CMK (cell line): ENCODE measurements at regions not wholly inside any gene's neighbourhood (a gene's known extent, or its start where the extent isn't known, plus 50 kb on each side); places are given as distances from the start of the nearest gene placed in this dataset.
"Not testable (repeated sequence)": the region's sequence is repeated elsewhere in the genome, so short reads cannot be mapped to it uniquely, and the experiment has no call there.

ENCODE experiments used
- DNase-seq: peaks from one replicate; pipeline ENCODE4 v3.0.0-alpha.2; 2010; ENCODE audit warnings: low read depth

DNA sequence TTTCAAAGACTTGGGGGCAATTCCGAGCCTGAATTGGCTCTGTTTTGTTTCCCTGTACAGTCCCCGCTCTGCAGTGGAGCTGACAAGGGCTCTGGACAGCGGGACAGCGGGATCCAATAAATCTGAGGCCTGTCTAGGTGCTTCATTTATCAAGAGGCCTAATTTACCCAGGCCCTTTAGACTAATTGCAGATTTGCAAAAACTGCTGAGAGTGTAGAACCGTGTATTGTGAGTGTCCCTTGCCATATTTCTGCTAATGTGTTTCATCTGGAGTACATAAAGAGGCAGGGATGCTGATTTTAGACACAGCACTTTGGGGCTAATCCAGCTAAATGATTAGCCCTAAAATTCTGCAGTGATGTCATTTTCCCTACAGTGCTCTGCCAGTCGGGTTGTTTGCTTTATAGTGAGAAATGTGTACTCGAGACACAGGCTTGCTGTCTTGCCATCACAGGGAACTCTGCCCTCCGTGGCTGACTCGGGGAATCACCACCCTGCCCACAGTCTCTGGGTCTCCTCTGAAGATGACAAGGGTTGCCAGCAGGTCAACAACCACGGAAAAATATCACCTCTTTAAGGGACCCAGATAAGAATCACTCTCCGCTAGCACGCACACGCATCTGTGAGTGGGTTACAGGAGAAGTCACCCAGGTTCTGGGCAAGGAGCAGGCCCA, 592.0 kb downstream of the BNC2 start:
- DNase-seq: no peak

DNA sequence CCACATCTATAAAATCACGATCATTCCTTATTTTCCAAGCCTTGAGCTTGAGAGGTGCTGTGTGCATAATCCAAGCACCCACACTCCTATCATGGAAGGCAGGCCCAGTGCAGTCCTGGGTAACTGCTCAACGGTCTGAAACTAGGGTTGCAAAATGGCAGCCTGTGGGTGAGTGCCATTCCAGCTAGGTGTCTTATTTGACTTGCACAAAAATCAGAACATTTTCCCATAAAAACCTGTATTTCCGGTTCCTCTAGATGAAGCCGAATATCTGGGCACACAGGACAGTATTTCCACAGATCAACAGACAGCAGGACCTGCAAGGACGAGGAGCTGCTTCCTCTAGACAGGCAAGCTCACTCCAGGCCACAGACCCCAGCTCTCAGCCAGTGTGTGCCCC, 588.8 kb downstream of the BNC2 start:
- DNase-seq: no peak

DNA sequence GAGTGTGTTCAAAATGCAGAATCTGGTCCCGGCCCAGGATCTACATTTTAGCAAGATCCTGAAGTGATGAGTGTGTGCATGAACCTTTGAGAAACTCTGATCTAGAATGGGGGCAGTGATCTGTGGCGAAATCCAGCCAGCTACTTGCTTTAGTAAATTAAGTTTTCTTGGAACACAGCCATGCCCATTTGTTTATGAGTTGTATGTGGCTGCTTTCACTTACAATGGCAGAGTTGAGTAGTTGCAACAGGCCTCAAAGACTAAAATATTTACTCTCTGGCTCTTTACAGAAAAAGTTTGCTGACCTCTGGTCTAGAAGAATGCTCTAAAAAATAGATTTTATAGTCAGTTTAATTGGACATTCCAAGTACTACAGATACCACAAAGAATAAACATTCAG, 588.3 kb downstream of the BNC2 start:
- no peak for DNase-seq

DNA sequence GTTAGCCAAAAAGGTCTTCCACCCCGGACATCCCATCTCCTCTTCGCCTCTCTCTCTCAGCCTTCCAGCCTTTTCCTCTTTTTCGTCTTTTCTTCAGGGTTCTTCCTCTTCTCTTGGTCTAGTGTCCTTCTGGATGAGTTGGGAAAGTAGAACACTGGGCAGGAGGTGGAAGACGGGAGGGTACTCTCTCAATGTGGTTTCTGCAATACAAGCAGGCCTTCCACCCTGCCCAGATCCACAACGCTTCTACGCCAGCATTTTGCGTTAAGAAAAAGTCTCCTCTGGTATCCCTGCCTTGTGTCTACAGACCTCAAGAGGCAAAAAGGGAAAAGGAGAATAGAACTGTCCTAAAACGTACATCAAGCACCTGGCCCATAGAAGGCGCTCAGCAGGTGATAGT, 587.8 kb downstream of the BNC2 start:
- DNase-seq: no peak

DNA sequence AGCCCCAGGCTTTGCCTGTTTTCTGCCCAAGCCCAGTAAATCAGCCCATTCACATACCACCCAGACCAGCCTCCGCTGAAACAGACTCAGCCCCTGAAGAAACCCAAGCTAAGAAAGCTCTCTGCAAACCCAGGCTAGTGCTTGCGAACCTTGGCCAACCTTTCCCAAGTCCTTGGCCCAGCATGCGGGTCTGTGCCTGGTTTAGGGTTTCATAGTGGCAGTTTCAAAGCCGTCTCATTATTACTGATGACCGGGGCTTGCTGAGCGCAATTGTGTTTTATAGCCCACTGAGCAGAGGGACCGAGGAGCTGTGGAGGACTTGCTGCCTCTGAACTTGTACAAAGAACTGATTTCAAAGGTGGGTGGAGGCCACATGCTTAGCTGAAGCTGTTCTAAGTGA, 584.3 kb downstream of the BNC2 start:
- DNase-seq: no peak

DNA sequence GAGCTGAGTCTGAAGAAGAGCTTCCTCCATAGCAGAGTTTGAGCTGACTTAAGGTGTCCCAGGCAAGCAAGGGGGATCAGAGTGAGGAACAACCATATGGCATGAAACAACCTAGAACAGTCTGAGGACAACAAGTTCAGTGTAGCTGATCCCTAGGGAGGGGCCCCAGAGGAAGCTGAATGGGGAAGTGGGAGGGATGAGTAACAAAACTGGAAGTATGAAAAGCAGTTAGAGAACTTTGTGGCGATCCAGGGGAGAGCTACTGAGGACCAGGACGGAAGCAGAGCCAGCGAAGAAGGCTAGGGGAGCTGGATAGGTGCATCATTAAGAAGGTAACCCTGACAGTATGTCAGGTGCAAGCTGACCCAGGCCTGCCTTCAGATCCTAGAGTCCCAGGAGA, 580.8 kb downstream of the BNC2 start:
- no peak for DNase-seq

DNA sequence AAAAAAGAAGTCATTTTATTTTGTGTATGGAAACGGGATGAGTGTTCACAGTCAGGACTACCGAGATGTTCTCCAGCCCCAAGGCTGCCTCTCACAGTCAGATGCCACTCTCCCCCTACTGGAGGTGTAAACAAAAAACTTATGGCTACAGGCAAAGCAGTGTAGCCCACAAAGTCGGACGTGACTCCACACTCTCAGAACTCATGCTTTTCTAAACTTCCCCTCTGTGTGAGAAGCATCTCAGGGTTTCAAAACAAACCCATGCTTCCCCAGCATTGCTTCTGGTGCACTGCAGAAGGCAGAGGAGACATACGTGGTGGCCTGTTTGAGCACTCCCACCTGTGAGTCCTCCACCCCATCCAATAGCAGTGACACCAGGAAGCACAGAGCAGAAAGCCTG, 580.3 kb downstream of the BNC2 start:
- no peak for DNase-seq

DNA sequence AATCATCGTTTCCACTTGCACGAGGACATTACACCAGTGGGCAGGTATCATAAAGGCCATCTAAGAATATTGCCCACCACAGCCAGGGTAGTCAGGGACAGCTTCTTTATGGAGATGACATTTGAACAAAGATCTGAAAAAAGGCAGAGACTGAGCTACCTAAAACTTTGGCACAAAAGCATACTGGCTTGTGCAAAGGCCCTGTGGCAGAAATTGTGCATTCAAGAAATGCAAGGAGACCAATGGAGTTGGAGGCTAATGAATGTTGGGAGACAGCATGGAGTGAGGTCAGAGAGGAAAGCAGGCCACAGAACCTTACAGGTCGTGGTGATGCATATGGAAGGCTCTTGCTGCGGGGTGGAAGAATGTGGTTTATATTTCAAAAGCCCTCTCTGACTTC, 578.5 kb downstream of the BNC2 start:
- no peak for DNase-seq

DNA sequence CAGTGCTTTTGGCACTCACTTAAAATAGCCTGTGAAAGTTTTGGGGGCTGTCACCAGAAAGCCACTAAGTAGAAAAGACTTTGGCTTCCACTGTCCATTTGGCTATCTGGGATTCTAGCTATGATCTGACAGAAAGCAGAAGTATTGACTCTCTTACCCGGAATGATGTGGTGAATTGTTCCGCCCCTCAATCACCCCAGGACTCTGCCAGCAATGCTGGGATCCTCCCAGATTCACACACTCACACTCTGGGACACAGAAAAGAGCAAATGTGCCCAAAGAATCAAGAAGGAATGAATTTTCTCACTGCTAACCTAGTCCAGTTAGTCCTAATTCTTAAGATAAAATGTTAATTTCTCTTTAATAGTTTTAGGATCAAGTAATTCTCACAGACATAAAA, 576.9 kb downstream of the BNC2 start:
- DNase-seq: no peak

DNA sequence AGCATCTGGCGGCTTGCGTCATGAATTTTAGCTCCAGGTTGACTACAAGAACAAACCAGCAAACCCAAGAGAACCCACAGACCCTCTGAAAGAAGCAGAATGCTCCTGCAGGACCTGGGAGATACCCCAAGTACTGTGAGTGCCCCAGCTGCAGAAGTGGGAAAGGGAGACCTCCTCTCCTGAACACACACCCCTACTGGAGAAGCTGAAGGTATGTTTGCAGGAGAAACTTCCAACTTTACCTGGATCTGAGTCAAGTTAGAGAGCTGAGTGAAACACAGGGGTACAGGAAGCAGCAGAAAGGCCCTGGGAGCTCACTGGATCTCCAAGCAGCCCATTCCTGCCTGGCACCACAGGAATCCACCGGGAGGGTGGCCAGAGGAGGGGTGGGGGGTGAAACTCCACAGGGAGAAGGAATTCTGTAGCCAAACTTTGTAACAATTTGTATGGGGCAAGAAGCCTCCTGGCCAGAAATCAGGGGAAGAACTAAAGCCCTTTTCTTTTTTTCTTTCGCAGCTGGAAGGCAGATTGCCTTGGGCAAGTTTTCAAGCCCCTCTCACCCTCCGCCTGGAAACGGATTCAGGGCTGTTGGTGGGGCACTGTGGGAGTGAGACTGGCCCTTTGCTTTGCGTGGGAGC, 576.2 kb downstream of the BNC2 start:
- DNase-seq: no peak

DNA sequence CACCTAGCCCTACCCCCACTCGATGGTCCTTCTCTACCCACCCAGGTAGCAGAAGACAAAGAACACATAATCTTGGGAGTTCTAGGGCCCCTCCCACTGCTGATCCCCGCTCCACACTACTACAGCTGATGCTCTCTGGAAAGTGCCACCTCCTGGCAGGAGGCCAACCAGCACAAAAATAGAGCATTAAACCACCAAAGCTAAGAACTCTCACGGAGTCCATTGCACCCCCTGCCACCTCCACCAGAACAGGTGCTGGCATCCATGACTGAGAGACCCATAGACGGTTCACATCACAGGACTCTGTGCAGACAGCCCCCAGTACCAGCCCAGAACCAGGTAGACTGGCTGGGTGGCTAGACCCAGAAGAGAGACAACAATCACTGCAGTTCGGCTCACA, 575.5 kb downstream of the BNC2 start:
- DNase-seq: not testable (repeated sequence)

DNA sequence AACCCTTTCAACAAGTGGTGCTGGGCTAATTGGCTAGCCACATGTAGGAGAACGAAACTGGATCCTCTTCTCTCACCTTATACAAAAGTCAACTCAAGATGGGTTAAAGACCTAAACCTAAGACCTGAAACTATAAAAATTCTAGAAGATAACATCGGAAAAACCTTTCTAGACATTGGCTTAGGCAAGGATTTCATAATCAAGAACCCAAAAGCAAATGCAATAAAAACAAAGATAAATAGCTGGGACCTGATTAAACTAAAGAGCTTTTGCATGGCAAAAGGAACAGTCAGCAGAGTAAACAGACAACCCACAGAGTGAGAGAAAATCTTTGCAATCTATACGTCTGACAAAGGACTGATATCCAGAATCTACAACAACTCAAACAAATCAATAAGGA, 571.1 kb downstream of the BNC2 start:
- not testable (repeated sequence) for DNase-seq

DNA sequence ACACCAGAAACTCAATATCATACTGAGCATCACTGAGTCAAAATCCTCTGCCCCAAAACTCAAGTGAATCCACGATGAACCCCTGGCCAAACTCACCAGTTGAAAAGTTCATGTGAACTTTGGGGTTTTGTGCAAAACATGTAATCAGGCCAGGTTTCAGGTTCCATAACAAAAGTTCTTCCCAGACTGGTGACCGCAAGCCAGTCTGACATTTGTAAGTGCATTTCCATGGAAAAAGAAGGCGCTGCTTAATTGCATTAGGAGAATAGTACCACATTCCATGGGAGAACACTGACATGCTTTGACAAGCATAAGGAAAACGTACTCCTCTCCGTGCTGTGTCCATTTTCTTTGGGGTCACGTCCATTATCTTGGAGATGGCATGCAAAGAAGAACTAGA, 567.0 kb downstream of the BNC2 start:
- no peak for DNase-seq

DNA sequence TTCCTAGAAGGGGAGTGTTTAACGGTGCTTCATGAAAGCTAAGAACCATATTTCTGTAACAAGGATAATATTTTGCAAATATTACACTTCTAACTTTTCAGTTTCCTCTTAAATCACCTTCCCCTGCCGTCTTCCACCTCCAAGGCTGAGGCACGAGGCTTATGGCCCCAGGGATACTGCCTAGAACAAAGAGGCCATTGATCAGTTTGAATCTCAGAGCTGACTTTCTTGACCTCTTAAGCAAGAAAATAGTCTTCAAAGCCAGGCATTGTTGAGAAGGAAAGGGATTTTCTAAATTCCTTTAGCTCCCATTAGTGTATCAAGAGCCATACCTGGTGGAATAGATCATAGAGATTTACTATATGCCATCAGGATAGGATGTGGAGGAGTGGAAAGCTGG, 566.2 kb downstream of the BNC2 start:
- DNase-seq: no peak

DNA sequence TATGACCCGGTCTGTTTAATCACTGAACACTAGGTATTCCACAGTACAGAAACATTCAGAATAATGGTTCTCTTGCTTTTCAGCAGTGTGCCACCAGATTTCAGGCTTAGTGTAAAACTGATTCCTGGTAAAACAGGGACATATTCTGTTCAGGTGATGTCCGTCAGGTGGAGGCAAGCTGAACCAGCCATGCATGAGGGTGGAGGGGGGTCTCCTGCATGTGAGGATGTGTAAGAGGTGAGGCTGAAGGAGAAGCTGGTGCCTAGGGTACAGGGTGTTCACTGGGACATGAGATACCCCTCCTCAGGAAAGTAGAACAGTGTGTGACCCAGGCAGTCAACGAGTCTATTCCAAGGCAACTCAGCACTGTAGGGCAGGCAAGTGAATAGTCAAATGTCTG, 563.9 kb downstream of the BNC2 start:
- DNase-seq: no peak

DNA sequence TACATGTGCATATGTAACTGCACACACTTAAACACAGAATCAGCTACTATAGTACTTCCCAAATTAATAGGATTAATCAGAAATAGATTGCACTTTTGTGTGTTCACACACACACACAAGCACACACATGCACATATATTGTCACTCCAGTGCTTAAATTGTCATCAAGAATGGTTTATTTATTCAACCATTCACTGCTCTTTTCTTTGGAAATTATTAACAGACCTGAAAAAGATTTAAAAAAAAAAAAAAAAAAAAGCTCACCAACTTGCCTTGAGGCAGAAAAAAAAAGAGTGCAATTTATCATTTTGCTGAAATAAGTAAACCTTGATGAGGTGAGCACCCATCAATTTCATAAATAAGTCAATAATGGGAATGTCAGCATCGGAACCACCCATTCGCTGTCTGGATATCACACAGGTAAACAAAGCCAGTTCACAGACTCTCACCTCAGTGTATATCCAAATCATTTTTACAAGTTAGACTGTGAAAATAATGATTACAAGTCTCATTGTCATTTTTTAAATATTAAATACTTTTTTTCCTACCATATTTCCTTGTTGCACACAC, 562.8 kb downstream of the BNC2 start:
- DNase-seq: no peak

DNA sequence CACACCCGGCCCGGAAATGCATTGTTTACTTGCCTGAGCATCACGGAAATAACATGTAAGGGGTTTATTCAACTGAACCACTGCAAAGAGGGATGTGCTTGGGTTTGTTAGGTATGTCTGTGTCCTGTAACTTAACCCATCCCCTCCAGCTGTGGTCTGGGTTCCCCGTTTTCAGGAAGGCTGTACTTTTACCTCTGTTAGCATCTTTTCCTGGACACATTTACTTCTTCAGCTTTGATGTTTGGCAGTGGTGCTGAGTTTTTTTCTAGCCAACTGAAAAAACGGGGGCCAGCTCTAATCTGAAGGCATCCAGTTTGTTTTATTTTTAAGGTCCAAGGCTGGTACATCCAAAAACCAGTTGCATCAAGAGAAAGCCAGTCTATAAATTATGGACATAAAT, 561.8 kb downstream of the BNC2 start:
- DNase-seq: no peak

DNA sequence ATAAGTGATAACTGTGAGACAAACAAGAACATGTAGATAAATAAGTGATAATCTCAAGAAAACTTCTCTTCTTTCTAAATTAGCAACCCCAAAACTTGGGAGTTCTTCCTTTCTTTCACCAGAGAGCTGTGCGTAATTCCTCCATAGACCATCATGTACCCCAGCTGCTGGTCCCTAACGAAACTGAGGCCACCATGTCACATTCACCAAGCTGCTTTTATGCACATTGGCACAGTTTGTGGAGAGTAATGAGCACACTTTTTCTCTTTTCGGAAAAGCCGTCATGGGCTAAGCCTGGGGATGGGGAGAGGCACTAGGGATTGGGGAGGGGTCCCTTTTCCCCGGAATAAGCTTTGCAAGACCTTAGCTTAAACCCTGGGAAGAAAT, 561.4 kb downstream of the BNC2 start:
- DNase-seq: no peak

DNA sequence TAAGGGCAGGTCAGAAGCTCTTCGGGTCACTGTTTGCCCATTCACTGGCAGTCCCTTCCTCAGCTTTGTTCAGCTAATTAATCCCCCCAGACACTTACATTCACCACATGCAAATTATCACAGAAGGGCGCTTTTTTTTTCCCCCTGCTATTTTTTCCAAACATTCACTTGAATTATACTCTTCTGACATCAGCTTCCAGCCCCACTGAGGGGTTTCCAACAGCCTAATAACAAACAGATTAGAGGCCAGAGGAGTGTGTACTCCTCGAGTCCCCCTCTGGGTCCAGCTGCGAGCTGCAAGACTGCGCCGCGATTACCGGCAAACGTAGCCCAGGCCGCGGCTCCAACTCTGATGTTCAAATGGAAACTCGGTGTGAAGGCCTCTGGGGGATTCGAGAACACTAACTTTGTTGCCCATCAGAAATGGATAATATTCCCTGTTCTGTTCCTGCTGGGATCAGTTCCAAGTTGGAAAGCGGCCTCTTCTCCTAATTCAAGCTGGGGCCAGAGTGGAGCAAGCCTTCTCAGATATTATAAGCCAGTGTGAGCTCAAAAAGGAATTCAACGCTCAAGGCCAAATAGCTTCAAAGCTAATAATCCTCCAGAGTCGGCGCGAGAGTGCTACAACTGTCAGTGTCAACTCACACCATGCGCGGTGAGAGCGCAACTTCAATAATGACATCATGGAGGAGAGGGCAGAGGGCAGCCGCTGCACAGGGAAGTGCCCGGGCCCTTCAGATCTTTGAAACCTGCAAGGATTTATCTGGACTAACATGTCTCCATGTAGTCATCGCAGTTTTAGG, 560.8 kb downstream of the BNC2 start:
- no peak for DNase-seq

DNA sequence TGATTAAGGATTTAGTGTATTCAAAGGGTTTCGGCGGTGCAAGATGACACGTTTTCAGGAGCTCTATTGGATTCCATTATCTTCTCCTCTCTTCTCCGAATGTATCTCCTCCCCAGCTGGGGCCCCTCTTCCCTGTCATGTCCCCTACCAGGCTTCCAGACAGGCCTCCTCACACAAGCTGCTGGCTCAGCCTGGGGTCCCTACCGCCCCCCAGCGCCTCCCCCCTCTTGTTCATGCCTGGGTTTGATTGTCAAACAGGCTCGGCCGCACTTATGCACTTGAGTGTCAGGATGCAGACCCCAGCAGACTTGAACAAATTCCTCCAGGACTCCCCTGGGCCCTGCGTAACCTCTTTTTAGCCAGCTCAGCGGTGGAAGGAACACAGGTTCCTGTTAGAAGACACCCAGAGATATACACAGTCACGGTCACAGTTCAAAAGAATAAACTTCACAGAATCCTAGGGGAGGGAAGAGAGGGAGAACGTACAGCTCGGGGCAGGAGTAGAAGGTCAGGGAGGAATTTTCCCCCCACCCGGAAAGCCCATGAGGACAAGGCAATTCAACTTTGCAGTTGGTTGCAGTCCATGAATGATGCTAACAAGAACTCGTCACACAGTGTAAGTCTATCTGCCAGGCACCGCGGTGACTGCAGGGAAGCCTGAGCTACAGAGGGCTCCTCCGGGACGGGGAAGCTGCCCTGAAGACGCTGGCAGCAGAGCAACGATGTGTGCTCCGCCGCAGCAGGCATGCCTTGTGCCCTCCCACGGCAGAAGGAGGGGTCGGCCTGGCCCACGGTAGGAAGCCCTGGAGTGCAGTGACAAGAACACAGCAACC, 560.0 kb downstream of the BNC2 start:
- no peak for DNase-seq

DNA sequence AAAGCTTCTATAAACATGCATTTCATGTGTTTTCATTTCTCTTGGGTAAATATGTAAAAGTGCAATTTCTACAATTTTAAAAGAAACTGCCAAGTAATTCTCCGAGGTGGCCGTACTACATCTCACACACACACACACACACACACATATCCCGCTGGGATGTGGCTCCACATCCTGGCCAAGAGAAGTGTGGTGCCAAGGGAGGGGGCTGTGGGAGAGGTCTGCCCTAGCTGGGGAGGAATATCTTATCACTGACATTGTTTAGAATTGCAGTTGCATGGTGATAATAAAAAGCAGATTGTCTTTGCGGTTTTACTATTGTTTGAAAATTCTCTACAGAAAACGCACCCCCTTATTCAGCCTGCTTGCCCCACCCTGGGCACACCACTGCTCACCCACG, 558.4 kb downstream of the BNC2 start:
- no peak for DNase-seq

DNA sequence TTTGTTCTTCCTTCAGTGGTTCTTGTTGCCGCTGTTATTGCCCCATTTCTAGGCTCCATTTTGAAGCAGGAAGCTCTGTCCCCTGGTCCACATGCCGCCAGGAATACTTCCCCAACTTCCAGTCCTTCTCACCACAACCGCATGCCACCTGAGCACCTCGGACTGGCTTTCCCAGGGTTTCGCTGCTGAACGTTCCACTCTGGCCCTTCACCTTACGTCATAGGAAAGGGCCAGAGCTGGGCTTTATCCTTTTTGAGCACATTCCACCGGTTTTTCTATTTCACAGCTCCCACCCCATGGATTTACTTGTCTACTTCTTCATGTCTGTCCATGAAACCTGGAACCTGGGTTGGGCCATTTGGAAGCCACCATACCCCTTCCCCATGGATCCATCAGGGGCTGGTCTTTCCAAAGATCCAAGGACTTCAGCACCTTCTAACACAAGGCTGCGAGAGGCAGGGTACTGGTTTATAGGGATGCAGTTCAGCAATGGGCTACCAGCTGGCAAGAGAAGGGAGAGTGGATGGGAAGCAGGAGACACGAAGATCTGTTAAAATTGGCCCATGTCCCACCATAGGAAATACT, 557.4 kb downstream of the BNC2 start:
- DNase-seq: no peak
